A549 (cell line): ENCODE measurements at regions not wholly inside any gene's neighbourhood (a gene's known extent, or its start where the extent isn't known, plus 50 kb on each side); places are given as distances from the start of the nearest gene placed in this dataset.
"Not testable (repeated sequence)": the region's sequence is repeated elsewhere in the genome, so short reads cannot be mapped to it uniquely, and the experiment has no call there.

Experiments used
- BCL3 ChIP-seq: fragments of >200 bp; sonication (Bioruptor Twin); formaldehyde crosslinking; IDR thresholded peaks from 3 replicates; pipeline ENCODE4 v1.6.1; 2016
- CEBPB ChIP-seq, 2 experiments: fragments of >200 bp in 1 of 2; sonication (Bioruptor Twin) in 1 of 2; formaldehyde crosslinking in 1 of 2; IDR thresholded peaks; 2 replicates each; pipeline ENCODE4 v1.6.1; 2012 to 2016
- CTCF ChIP-seq: fragments of >200 bp; sonication (Bioruptor Twin); formaldehyde crosslinking; IDR thresholded peaks from 3 replicates; pipeline ENCODE4 v1.5.1; 2016
- ELK1 ChIP-seq: fragments of 150-350 bp; IDR thresholded peaks from 2 replicates; pipeline ENCODE4 v1.6.1; 2014; ENCODE audit warnings: low read depth, mild to moderate bottlenecking, low read length
- EP300 ChIP-seq, 2 experiments: fragments of >200 bp; sonication (Bioruptor Twin); formaldehyde crosslinking; IDR thresholded peaks; 2 replicates in 1 of 2; 3 replicates in 1 of 2; pipeline ENCODE4 v1.6.1; 2016 to 2017
- JUN ChIP-seq, 2 experiments: fragments of >200 bp; sonication (Bioruptor Twin); formaldehyde crosslinking; IDR thresholded peaks; 2 replicates in 1 of 2; 3 replicates in 1 of 2; pipeline ENCODE4 v1.6.1; 2016 to 2017
- MAX ChIP-seq: IDR thresholded peaks from 2 replicates; pipeline ENCODE4 v1.6.1; 2012
- MYC ChIP-seq: IDR thresholded peaks from 2 replicates; pipeline ENCODE4 v1.6.1; 2012; ENCODE audit warnings: mild to moderate bottlenecking, inconsistent platforms, low read length, improper control_type of control experiment, borderline replicate concordance
- POLR2A ChIP-seq: IDR thresholded peaks from 2 replicates; pipeline ENCODE4 v1.6.1; 2012; ENCODE audit warnings: mild to moderate bottlenecking, low read length
- RCOR1 ChIP-seq: fragments of 150-350 bp; IDR thresholded peaks from 2 replicates; pipeline ENCODE4 v1.6.1; 2014; ENCODE audit warnings: antibody characterized with exemption, low read length, low read depth
- REST ChIP-seq: fragments of 200-600 bp; sonication (generic); IDR thresholded peaks from 2 replicates; pipeline ENCODE4 v1.6.1; 2016; ENCODE audit warnings: antibody characterized with exemption, mild to moderate bottlenecking, moderate library complexity
- RFX5 ChIP-seq: fragments of 450-650 bp; IDR thresholded peaks from 2 replicates; pipeline ENCODE4 v1.7.1; 2014; ENCODE audit warnings: antibody characterized with exemption, mild to moderate bottlenecking, moderate library complexity
- ZNF302 ChIP-seq: fragments of 250-450 bp; sonication (Bioruptor Pico); IDR thresholded peaks from 2 replicates; pipeline ENCODE4 v1.9.0; 2021; ENCODE audit warnings: inconsistent platforms, mild to moderate bottlenecking, moderate library complexity

- TF ChIP-seq MYC; REST; CTCF; POLR2A; RFX5; MAX; JUN (IDR thresholded peaks at IDR 0.05); ZNF302; ELK1; CEBPB (IDR thresholded peaks at IDR 0.05); BCL3; RCOR1; EP300 (IDR thresholded peaks at IDR 0.05): not testable (repeated sequence)
Observed at GRCh38 chr2:111460901-111461300, 340.2 kb downstream of the BCL2L11 start.
